Activated naive CD8-positive, alpha-beta T cell treated with anti-CD3 and anti-CD28 coated beads for 36 hours (primary cell): ENCODE measurements at regions not wholly inside any gene's neighbourhood (a gene's known extent, or its start where the extent isn't known, plus 50 kb on each side); places are given as distances from the start of the nearest gene placed in this dataset.

ENCODE experiments used
- DNase-seq: peaks from one replicate; pipeline ENCODE4 v3.0.0; 2021
- H3K27ac Mint-ChIP-seq: one replicate; pipeline ENCODE4 v1.8.0; 2022; ENCODE audit warnings: mild to moderate bottlenecking, moderate library complexity, mixed read lengths
- H3K27me3 Mint-ChIP-seq: one replicate; pipeline ENCODE4 v1.8.0; 2022; ENCODE audit warnings: mild to moderate bottlenecking, mixed read lengths
- H3K36me3 Mint-ChIP-seq: one replicate; pipeline ENCODE4 v1.8.0; 2021; ENCODE audit warnings: mild to moderate bottlenecking, mixed read lengths
- H3K4me1 Mint-ChIP-seq: one replicate; pipeline ENCODE4 v1.8.0; 2021; ENCODE audit warnings: mixed read lengths
- H3K4me3 Mint-ChIP-seq: one replicate; pipeline ENCODE4 v1.8.0; 2022; ENCODE audit warnings: mild to moderate bottlenecking, moderate library complexity, mixed read lengths
- H3K9me3 Mint-ChIP-seq: one replicate; pipeline ENCODE4 v1.8.0; 2022; ENCODE audit warnings: mixed read lengths

GRCh38 chr18:73060666-73061288 lies 193.0 kb upstream of the NETO1 start:
- no peak overlapping the region for H3K27ac Mint-ChIP-seq
- DNase-seq = no peak
- no peaks in the 10 kb centered on the region for H3K36me3 Mint-ChIP-seq
- no peaks in the 10 kb centered on the region for H3K27me3 Mint-ChIP-seq
- H3K4me1 Mint-ChIP-seq = no peaks in the 10 kb centered on the region
- no peak overlapping the region for H3K4me3 Mint-ChIP-seq
- no peaks in the 10 kb centered on the region for H3K9me3 Mint-ChIP-seq

- Mint-ChIP-seq H3K4me1 (no peaks in the 10 kb centered on the region), H3K27ac (no peak overlapping the region), H3K9me3 (no peaks in the 10 kb centered on the region), H3K27me3 (no peaks in the 10 kb centered on the region), H3K36me3 (no peaks in the 10 kb centered on the region), H3K4me3 (no peak overlapping the region)
- DNase-seq = no peak
Observed at GRCh38 chr18:73059280-73059679, 191.5 kb upstream of the NETO1 start.

GRCh38 chr18:73047688-73048087 lies 179.9 kb upstream of the NETO1 start:
- H3K4me1 Mint-ChIP-seq = no peaks in the 10 kb centered on the region
- H3K9me3 Mint-ChIP-seq = peaks cover 4% of the 10 kb centered on the region
- H3K27me3 Mint-ChIP-seq = no peaks in the 10 kb centered on the region
- no peak overlapping the region for H3K27ac Mint-ChIP-seq
- no peak overlapping the region for H3K4me3 Mint-ChIP-seq
- no peak for DNase-seq
- H3K36me3 Mint-ChIP-seq = no peaks in the 10 kb centered on the region

GRCh38 chr18:73045037-73045436 lies 177.2 kb upstream of the NETO1 start:
- no peak for DNase-seq
- no peaks in the 10 kb centered on the region for H3K4me1 Mint-ChIP-seq
- no peaks in the 10 kb centered on the region for H3K36me3 Mint-ChIP-seq
- no peak overlapping the region for H3K4me3 Mint-ChIP-seq
- no peaks in the 10 kb centered on the region for H3K27me3 Mint-ChIP-seq
- H3K27ac Mint-ChIP-seq = no peak overlapping the region
- peaks cover 2% of the 10 kb centered on the region for H3K9me3 Mint-ChIP-seq

GRCh38 chr18:73043611-73044010 lies 175.8 kb upstream of the NETO1 start:
- H3K27me3 Mint-ChIP-seq = no peaks in the 10 kb centered on the region
- no peak overlapping the region for H3K4me3 Mint-ChIP-seq
- H3K36me3 Mint-ChIP-seq = no peaks in the 10 kb centered on the region
- no peaks in the 10 kb centered on the region for H3K4me1 Mint-ChIP-seq
- DNase-seq = no peak
- H3K9me3 Mint-ChIP-seq = peaks cover 4% of the 10 kb centered on the region
- H3K27ac Mint-ChIP-seq = no peak overlapping the region

- no peaks in the 10 kb centered on the region for H3K27me3 Mint-ChIP-seq
- no peak overlapping the region for H3K4me3 Mint-ChIP-seq
- no peaks in the 10 kb centered on the region for H3K36me3 Mint-ChIP-seq
- H3K9me3 Mint-ChIP-seq = peaks cover 4% of the 10 kb centered on the region
- H3K27ac Mint-ChIP-seq = no peak overlapping the region
- no peak for DNase-seq
- H3K4me1 Mint-ChIP-seq = no peaks in the 10 kb centered on the region
Observed at GRCh38 chr18:73043211-73043610, 175.4 kb upstream of the NETO1 start.

- DNase-seq = no peak
- no peak overlapping the region for H3K27ac Mint-ChIP-seq
Observed at GRCh38 chr18:73040247-73040646, 172.5 kb upstream of the NETO1 start.

GRCh38 chr18:73038336-73038735 lies 170.5 kb upstream of the NETO1 start:
- H3K27me3 Mint-ChIP-seq = no peaks in the 10 kb centered on the region
- no peak overlapping the region for H3K27ac Mint-ChIP-seq
- no peak overlapping the region for H3K4me3 Mint-ChIP-seq
- DNase-seq = no peak
- H3K36me3 Mint-ChIP-seq = no peaks in the 10 kb centered on the region
- H3K9me3 Mint-ChIP-seq = peaks cover 2% of the 10 kb centered on the region
- no peaks in the 10 kb centered on the region for H3K4me1 Mint-ChIP-seq

More at GRCh38 chr18:73040247-73040646, 172.5 kb upstream of the NETO1 start:
- H3K27me3 Mint-ChIP-seq = no peaks in the 10 kb centered on the region
- no peak overlapping the region for H3K4me3 Mint-ChIP-seq
- H3K9me3 Mint-ChIP-seq = peaks cover 2% of the 10 kb centered on the region
- no peaks in the 10 kb centered on the region for H3K36me3 Mint-ChIP-seq
- H3K4me1 Mint-ChIP-seq = no peaks in the 10 kb centered on the region

GRCh38 chr18:73023975-73024374 lies 156.2 kb upstream of the NETO1 start:
- H3K27ac Mint-ChIP-seq = no peak overlapping the region
- no peaks in the 10 kb centered on the region for H3K4me1 Mint-ChIP-seq
- no peak overlapping the region for H3K4me3 Mint-ChIP-seq
- peaks cover 9% of the 10 kb centered on the region for H3K9me3 Mint-ChIP-seq
- no peaks in the 10 kb centered on the region for H3K27me3 Mint-ChIP-seq
- DNase-seq = no peak
- H3K36me3 Mint-ChIP-seq = no peaks in the 10 kb centered on the region

GRCh38 chr18:73009691-73010090 lies 141.9 kb upstream of the NETO1 start:
- H3K4me3 Mint-ChIP-seq = no peak overlapping the region

GRCh38 chr18:73007915-73008308 lies 140.1 kb upstream of the NETO1 start:
- H3K4me3 Mint-ChIP-seq = no peak overlapping the region
- H3K27ac Mint-ChIP-seq = no peak overlapping the region
- no peak for DNase-seq
- H3K9me3 Mint-ChIP-seq = no peaks in the 10 kb centered on the region
- no peaks in the 10 kb centered on the region for H3K36me3 Mint-ChIP-seq
- no peaks in the 10 kb centered on the region for H3K4me1 Mint-ChIP-seq
- no peaks in the 10 kb centered on the region for H3K27me3 Mint-ChIP-seq

More at GRCh38 chr18:73009691-73010090, 141.9 kb upstream of the NETO1 start:
- Mint-ChIP-seq H3K36me3 (no peaks in the 10 kb centered on the region), H3K4me1 (no peaks in the 10 kb centered on the region), H3K9me3 (no peaks in the 10 kb centered on the region), H3K27me3 (no peaks in the 10 kb centered on the region), H3K27ac (no peak overlapping the region)
- DNase-seq = no peak

- Mint-ChIP-seq H3K36me3 (no peaks in the 10 kb centered on the region), H3K27ac (no peak overlapping the region), H3K4me1 (no peaks in the 10 kb centered on the region), H3K9me3 (no peaks in the 10 kb centered on the region), H3K4me3 (no peak overlapping the region), H3K27me3 (no peaks in the 10 kb centered on the region)
- no peak for DNase-seq
Observed at GRCh38 chr18:73007195-73007914, 139.6 kb upstream of the NETO1 start.

GRCh38 chr18:73006331-73006730 lies 138.5 kb upstream of the NETO1 start:
- Mint-ChIP-seq H3K4me3 (no peak overlapping the region), H3K9me3 (no peaks in the 10 kb centered on the region), H3K27me3 (no peaks in the 10 kb centered on the region), H3K4me1 (no peaks in the 10 kb centered on the region), H3K36me3 (no peaks in the 10 kb centered on the region), H3K27ac (no peak overlapping the region)
- DNase-seq = no peak

GRCh38 chr18:73004260-73004659 lies 136.5 kb upstream of the NETO1 start:
- H3K27me3 Mint-ChIP-seq = no peaks in the 10 kb centered on the region
- H3K27ac Mint-ChIP-seq = no peak overlapping the region
- no peak for DNase-seq
- no peaks in the 10 kb centered on the region for H3K4me1 Mint-ChIP-seq
- H3K9me3 Mint-ChIP-seq = no peaks in the 10 kb centered on the region
- H3K36me3 Mint-ChIP-seq = no peaks in the 10 kb centered on the region
- no peak overlapping the region for H3K4me3 Mint-ChIP-seq

GRCh38 chr18:72999971-73000607 lies 132.3 kb upstream of the NETO1 start:
- no peaks in the 10 kb centered on the region for H3K27me3 Mint-ChIP-seq
- H3K36me3 Mint-ChIP-seq = no peaks in the 10 kb centered on the region
- H3K4me3 Mint-ChIP-seq = no peak overlapping the region
- no peak overlapping the region for H3K27ac Mint-ChIP-seq
- no peak for DNase-seq
- no peaks in the 10 kb centered on the region for H3K9me3 Mint-ChIP-seq
- H3K4me1 Mint-ChIP-seq = no peaks in the 10 kb centered on the region

- Mint-ChIP-seq H3K27ac (no peak overlapping the region), H3K9me3 (no peaks in the 10 kb centered on the region), H3K36me3 (no peaks in the 10 kb centered on the region), H3K27me3 (no peaks in the 10 kb centered on the region), H3K4me3 (no peak overlapping the region), H3K4me1 (no peaks in the 10 kb centered on the region)
- no peak for DNase-seq
Observed at GRCh38 chr18:72995558-72995957, 127.8 kb upstream of the NETO1 start.
